Upper lobe of left lung (tissue), 6 donors: ENCODE measurements at regions not wholly inside any gene's neighbourhood (a gene's known extent, or its start where the extent isn't known, plus 50 kb on each side); places are given as distances from the start of the nearest gene placed in this dataset.
A peak's percentile ranks its signal among the peaks of the same experiment; 100 is the strongest.
"Not testable (repeated sequence)": the region's sequence is repeated elsewhere in the genome, so short reads cannot be mapped to it uniquely, and the experiment has no call there.

Experiments used
- ATAC-seq, 2 donors: fragments of 200-7000 bp; cut with Tn5 transposase; one replicate each; pipeline ENCODE4 v1.9.1; 2022; ENCODE audit warnings: mild to moderate bottlenecking in 2 of 2, moderate library complexity in 2 of 2; ENCODE audit not compliant: low FRiP score in 2 of 2
- DNase-seq, 2 donors: peaks; one replicate each; pipeline ENCODE4 v3.0.0-alpha.2; 2019 to 2020
- H3K27ac ChIP-seq, 4 donors: fragments of 200-600 bp; sonication (generic); one replicate each; pipeline ENCODE4 v1.5.1; 2016 to 2019
- H3K27me3 ChIP-seq, 4 donors: fragments of 200-600 bp; sonication (generic); one replicate each; pipeline ENCODE4 v1.5.1; 2017 to 2019
- H3K36me3 ChIP-seq, 4 donors: fragments of 200-600 bp; sonication (generic); one replicate each; pipeline ENCODE4 v1.5.1; 2016 to 2019
- H3K4me1 ChIP-seq, 4 donors: fragments of 200-600 bp; sonication (generic); one replicate each; pipeline ENCODE4 v1.5.1; 2018 to 2019
- H3K4me3 ChIP-seq, 4 donors: fragments of 200-600 bp; sonication (generic); one replicate each; pipeline ENCODE4 v1.5.1; 2017 to 2019; ENCODE audit warnings: mild to moderate bottlenecking in 2 of 4, moderate library complexity in 1 of 4
- H3K9me3 ChIP-seq, 4 donors: fragments of 200-600 bp; sonication (generic); one replicate each; pipeline ENCODE4 v1.5.1; 2018 to 2019
- CTCF ChIP-seq, 6 experiments: fragments of 450-650 bp in 4 of 6; fragments of 200-600 bp in 2 of 6; sonication (generic) in 2 of 6; IDR thresholded peaks; one replicate each; pipeline ENCODE4 v1.5.1; 2016 to 2019; ENCODE audit warnings: antibody characterized with exemption in 6 of 6
- EP300 ChIP-seq, 4 donors: sonication (generic); formaldehyde crosslinking; IDR thresholded peaks; one replicate each; pipeline ENCODE4 v1.5.1; 2017; ENCODE audit warnings: antibody characterized with exemption in 4 of 4, control low read depth in 2 of 4
- POLR2A ChIP-seq, 4 donors: fragments of 450-650 bp; IDR thresholded peaks; one replicate each; pipeline ENCODE4 v1.5.1; 2016 to 2017; ENCODE audit warnings: antibody characterized with exemption in 4 of 4, mild to moderate bottlenecking in 2 of 4
- POLR2AphosphoS5 ChIP-seq, 2 donors: sonication (generic); formaldehyde crosslinking; IDR thresholded peaks; one replicate each; pipeline ENCODE4 v1.5.1; 2017; ENCODE audit warnings: antibody characterized with exemption in 2 of 2
- WGBS, 2 donors: methylation state at CpG; one replicate each; pipeline ENCODE4 v1.1.5; 2017 to 2018; 5-methylcytosine and 5-hydroxymethylcytosine counted together
- donor health status: DM: no; HTN: no; CAD: no; lungs with moderate emphysema.
- donor health status: DM: no; HTN: yes; CAD: no; lungs with severe emphysema.

GRCh38 chr4:112708772-112709171, 71.8 kb downstream of the LARP7 start:
- H3K9me3 ChIP-seq, result no peaks in the 10 kb centered on the region
- no peak for DNase-seq
- WGBS, 2 donors, result 81 to 88% methylated on average over 2 of the region's 2 CpGs
- H3K4me3 ChIP-seq, result no peak overlapping the region
- H3K27ac ChIP-seq, result no peak overlapping the region
- H3K27me3 ChIP-seq, result peaks cover 0 to 16% (median 5%) of the 10 kb centered on the region in 4 donors
- ATAC-seq, result no peak
- no peaks in the 10 kb centered on the region for H3K36me3 ChIP-seq
- TF ChIP-seq POLR2A (IDR thresholded peaks at IDR 0.05), result no peak
- no peak for TF ChIP-seq CTCF (IDR thresholded peaks at IDR 0.05)
- TF ChIP-seq EP300 (IDR thresholded peaks at IDR 0.05), result no peak
- no peak for TF ChIP-seq POLR2AphosphoS5 (IDR thresholded peaks at IDR 0.05)
- peaks cover 4 to 17% (median 13%) of the 10 kb centered on the region in 4 donors for H3K4me1 ChIP-seq

- no peaks in the 10 kb centered on the region for H3K9me3 ChIP-seq
- H3K36me3 ChIP-seq, result no peaks in the 10 kb centered on the region
- no peak for ATAC-seq
- no peaks in the 10 kb centered on the region for H3K27me3 ChIP-seq
- H3K4me3 ChIP-seq, result no peak overlapping the region
- H3K4me1 ChIP-seq, result no peaks in the 10 kb centered on the region
- WGBS, 2 donors, result 75 to 81% methylated on average over 11 of the region's 11 CpGs
- no peak for DNase-seq
- no peak overlapping the region for H3K27ac ChIP-seq
- TF ChIP-seq POLR2AphosphoS5 (IDR thresholded peaks at IDR 0.05), result no peak
- no peak for TF ChIP-seq EP300 (IDR thresholded peaks at IDR 0.05)
- no peak for TF ChIP-seq POLR2A (IDR thresholded peaks at IDR 0.05)
- no peak for TF ChIP-seq CTCF (IDR thresholded peaks at IDR 0.05)
These were observed 78.3 kb downstream of the LARP7 start for GRCh38 chr4:112714922-112715901.

- TF ChIP-seq EP300 (IDR thresholded peaks at IDR 0.05) (no peak), POLR2AphosphoS5 (IDR thresholded peaks at IDR 0.05) (no peak), POLR2A (IDR thresholded peaks at IDR 0.05) (no peak), CTCF (IDR thresholded peaks at IDR 0.05) (no peak)
- Histone ChIP-seq H3K27me3 (no peaks in the 10 kb centered on the region), H3K36me3 (no peaks in the 10 kb centered on the region), H3K9me3 (no peaks in the 10 kb centered on the region), H3K4me1 (no peaks in the 10 kb centered on the region), H3K27ac (no peak overlapping the region), H3K4me3 (no peak overlapping the region)
- DNase-seq, result no peak
- 75 to 87% methylated on average over 1 of the region's 1 CpG for WGBS, 2 donors
- ATAC-seq, result no peak
These were observed 80.9 kb downstream of the LARP7 start for GRCh38 chr4:112717856-112718255.

- no peak for ATAC-seq
- Histone ChIP-seq H3K9me3 (no peaks in the 10 kb centered on the region), H3K36me3 (no peaks in the 10 kb centered on the region), H3K4me1 (no peaks in the 10 kb centered on the region), H3K4me3 (no peak overlapping the region), H3K27me3 (no peaks in the 10 kb centered on the region), H3K27ac (no peak overlapping the region)
- no peak for DNase-seq
- TF ChIP-seq POLR2AphosphoS5 (IDR thresholded peaks at IDR 0.05), result no peak
- no peak for TF ChIP-seq EP300 (IDR thresholded peaks at IDR 0.05)
- no peak for TF ChIP-seq POLR2A (IDR thresholded peaks at IDR 0.05)
- TF ChIP-seq CTCF (IDR thresholded peaks at IDR 0.05), result no peak
These were observed 84.7 kb downstream of the LARP7 start for GRCh38 chr4:112721627-112722026.

GRCh38 chr4:112726041-112726440, 89.1 kb downstream of the LARP7 start:
- H3K4me3 ChIP-seq, result no peak overlapping the region
- 76 to 82% methylated on average over 1 of the region's 1 CpG for WGBS, 2 donors
- H3K9me3 ChIP-seq, result no peaks in the 10 kb centered on the region
- no peaks in the 10 kb centered on the region for H3K36me3 ChIP-seq
- no peaks in the 10 kb centered on the region for H3K4me1 ChIP-seq
- TF ChIP-seq CTCF (IDR thresholded peaks at IDR 0.05) (no peak), EP300 (IDR thresholded peaks at IDR 0.05) (no peak), POLR2AphosphoS5 (IDR thresholded peaks at IDR 0.05) (no peak), POLR2A (IDR thresholded peaks at IDR 0.05) (no peak)
- DNase-seq (no peak), ATAC-seq (no peak)
- H3K27ac ChIP-seq, result no peak overlapping the region
- H3K27me3 ChIP-seq, result no peaks in the 10 kb centered on the region

GRCh38 chr4:112727728-112728127, 90.8 kb downstream of the LARP7 start:
- peak in 1 of 2 donors; percentile 54 for DNase-seq
- H3K4me1 ChIP-seq, H3K36me3 ChIP-seq, H3K27ac ChIP-seq, H3K9me3 ChIP-seq, ATAC-seq, H3K4me3 ChIP-seq, H3K27me3 ChIP-seq: not testable (repeated sequence)
- 85 to 93% methylated on average over 10 to 16 of the region's 16 CpGs for WGBS, 2 donors
